HTR-8/SVneo (cell line): ENCODE measurements at regions not wholly inside any gene's neighbourhood (a gene's known extent, or its start where the extent isn't known, plus 50 kb on each side); places are given as distances from the start of the nearest gene placed in this dataset.
A peak's percentile ranks its signal among the peaks of the same experiment; 100 is the strongest.

Experiments
- DNase-seq: peaks from one replicate; pipeline ENCODE4 v3.0.0; 2011; ENCODE audit warnings: low spot score, mixed read lengths; ENCODE audit not compliant: insufficient read length
- FAIRE-seq: peaks from 2 replicates; lab custom pipeline; 2011; peaks lifted over from hg19 to GRCh38; lab: Jason Lieb, UNC

DNA sequence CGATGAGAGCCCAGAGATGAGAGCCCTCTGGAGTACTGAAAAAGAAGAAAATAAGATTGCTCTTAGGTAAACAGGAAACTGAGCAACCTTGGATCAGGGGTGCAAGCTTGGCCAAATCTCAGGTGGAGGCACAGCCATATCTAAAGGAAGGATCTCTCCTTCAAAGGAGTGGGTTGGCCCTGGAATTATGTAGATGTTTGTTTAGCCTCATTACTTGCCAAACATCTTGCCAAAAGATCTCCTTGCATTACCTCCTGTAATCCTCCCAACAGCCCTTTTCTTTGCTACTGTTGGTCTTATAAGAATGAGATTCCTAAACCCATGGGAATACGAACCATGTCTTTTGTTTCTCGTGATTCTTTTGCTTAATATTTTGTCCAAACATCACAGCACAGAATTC, 332.6 kb upstream of the NCKAP5 start:
- DNase-seq (no peak), FAIRE-seq (no peak)

DNA sequence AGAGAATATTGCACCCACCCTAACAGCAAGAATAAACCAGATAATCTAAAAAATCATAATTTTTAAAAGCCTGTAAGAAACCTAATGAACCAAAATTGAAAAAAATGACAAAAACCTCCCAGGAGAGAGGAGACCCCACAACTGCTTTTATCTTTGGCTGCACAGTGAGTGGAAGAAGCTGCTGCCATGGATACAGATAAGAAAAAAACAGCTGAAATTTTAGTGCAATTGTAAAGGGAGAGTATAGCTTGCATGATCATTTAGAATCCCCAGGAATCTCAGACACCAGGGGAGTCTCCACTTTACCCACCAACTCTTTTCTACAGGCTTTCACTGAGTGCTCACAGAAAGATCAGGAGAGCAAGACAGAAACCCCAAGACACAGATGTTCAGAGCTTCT, 338.1 kb upstream of the NCKAP5 start:
- FAIRE-seq (no peak), DNase-seq (no peak)

DNA sequence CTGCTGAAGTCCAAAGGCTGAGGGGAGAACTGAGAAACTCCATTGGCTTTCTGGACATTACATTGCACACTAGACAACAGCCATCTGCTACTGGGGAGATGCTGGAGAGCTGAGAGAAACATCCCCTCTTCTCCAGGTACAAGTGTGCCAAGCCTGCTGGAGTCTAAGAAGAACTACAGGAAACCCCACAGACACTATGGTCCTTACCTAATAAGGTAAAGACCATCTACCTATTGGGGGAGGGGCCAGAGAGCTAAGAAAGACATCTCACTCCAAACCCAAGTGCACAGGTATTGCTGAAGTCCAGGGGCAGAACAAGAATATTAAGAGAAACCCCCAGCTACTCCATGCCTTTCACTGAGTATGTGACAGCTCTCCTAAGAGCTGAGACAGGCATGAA, 338.7 kb upstream of the NCKAP5 start:
- FAIRE-seq = no peak
- DNase-seq = no peak

DNA sequence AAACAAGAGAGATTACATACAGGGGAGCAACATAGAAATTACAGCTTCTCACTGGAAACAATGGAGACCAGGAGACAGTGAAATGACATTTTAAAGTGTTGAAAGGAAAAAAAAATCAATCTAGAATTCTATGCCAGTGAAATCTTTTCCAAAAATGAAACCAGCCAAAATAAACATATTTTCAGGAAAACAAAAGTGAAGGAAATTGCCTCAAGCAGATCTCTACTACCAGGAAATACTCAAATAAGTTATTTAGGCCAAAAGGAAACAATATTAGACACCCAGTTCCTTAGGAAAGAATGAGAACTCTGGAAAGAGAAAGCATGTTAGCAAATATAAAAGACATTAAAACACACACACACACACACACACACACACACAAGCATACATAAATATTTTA, 339.9 kb upstream of the NCKAP5 start:
- FAIRE-seq (no peak), DNase-seq (no peak)

DNA sequence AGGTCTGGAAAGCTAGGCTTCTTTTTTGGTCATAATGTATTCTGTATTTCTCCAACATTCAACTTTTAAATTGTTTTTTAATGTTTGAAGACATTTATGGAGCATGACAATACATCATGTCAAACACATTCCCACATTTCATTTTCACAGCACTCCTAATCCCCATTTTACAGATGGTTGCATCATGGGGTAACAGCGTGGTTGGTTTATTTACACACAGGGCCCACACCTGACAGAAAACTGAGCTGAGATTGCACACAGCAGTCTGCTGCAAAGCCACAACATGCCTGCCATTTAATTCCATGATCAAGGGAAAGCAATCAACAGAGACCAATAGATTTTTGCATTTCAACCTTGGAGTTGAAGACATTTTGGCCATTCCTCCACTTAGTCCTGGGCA, 335.7 kb upstream of the MGAT5 start:
- FAIRE-seq = no peak

DNA sequence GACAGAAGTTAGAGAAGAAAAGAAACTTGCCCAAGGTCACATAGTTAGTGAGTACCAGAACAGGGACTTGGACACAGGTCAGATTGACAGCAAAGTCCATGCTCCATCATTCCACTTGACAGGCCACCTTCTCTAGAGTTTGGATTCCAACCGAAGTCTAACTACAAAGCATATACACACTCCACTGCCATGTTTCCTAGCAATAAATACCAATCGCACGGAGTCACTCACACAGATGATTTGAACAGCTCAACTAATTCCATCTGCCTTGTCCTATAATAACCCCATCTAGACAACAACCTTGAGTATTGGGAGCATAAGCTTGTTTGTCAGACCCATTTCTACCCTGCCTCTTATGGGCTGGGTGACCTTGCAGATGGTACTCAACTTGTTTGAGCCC, 334.6 kb upstream of the MGAT5 start:
- no peak for FAIRE-seq
- DNase-seq = no peak

More for the DNA sequence above, 335.7 kb upstream of the MGAT5 start:
- no peak for DNase-seq

- DNase-seq (no peak), FAIRE-seq (no peak)
Observed at GRCh38 chr2:133927894-133928293, 326.0 kb upstream of the MGAT5 start.

GRCh38 chr2:133936096-133936495, 317.8 kb upstream of the MGAT5 start:
- no peak for DNase-seq
- FAIRE-seq = peak; percentile 64

DNA sequence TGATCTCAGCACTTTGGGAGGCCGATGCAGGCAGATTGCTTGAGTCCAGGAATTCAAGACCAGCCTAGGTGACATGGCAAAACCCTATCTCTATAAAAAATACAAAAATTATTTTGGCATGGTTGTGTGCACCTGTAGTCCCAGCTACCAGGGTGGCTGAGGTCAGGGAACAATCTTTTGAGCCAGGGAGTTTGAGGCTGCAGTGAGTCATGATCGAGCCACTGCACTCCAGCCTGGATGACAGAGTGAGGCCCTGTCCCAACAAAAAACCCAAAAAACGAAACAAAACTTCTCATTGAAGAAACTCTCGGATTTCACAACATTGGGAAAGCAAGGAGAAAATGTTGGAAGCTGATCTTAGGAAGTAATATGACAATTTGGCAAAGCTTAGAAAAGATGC, 317.3 kb upstream of the MGAT5 start:
- DNase-seq (no peak), FAIRE-seq (no peak)

DNA sequence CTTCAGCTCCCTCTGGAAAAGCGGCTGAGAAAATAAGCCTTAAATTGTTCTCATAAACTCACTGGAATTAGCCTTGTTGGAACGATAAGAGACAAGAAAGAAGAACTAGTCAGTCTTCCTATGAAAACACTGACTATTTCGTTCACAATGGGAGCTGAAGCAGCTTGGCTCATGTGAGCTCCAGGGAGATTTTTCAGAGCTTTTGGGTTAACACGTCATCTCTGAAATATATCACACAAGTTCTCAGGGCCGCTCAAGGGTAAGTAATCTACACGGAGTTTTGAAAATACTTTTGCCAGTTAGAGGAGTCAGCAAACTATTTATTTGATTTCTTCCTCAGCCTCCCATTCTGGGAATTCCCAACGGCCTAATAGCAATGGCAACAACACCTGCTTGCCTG, 316.2 kb upstream of the MGAT5 start:
- no peak for FAIRE-seq
- no peak for DNase-seq

DNA sequence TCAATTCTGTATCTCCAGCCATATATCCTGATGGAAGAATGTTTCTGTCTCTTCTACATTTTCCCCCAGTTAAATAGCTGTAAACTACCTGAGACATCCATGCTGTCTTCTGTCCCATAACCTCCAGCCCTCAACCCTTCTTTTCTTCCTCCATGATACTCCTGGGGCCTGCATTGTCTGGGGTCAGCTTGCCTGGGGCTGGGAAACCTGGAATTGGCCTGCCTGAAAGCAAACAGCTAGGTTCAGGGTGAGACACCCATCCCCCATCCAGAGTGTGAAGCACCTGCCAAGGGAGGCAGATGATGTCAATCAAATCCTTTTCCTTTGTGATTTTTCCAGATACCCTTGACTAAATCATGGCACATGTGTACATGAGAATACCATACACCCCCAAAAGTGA, 313.7 kb upstream of the MGAT5 start:
- no peak for DNase-seq
- no peak for FAIRE-seq

DNA sequence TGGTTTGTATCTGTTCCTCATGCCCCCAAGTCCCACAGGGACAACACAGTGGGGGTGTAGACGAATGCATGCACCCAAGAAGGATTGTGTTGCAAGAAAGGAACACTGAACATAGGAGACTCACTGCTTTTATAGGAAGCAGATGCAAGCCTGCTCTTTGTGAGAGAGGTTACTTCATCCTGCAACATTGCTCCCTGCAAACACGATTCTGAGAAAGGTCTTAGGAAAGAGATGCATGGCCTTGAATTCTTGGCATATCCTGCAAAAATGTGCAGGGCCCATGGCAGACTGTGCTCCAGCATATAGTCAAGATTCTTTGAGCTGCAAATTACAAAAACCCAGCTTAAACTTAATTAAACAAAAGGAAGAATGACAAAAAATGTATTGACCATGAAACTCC, 312.2 kb upstream of the MGAT5 start:
- FAIRE-seq (no peak), DNase-seq (no peak)

- DNase-seq = no peak
- no peak for FAIRE-seq
Observed at GRCh38 chr2:133942398-133942797, 311.5 kb upstream of the MGAT5 start.

DNA sequence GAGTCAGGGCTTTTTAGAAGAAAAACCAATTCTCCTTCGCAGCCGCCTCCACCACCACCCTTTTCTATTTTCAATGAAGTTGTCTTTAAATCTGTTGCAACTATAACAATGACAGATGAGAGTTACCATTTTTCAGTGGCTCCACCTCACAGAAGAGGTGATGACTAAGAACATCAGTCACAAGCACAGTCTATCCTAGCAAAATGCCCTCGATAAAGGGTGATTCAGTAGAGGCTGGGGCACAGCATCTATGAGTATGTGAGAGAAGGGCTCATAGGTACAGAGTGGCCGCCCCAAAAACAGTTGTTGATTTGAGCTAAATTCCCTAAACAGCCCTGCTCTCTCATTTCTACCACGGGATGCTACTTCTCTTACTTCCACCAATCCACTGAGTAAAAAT, 310.8 kb upstream of the MGAT5 start:
- no peak for FAIRE-seq

GRCh38 chr2:133945089-133945488, 308.8 kb upstream of the MGAT5 start:
- DNase-seq (no peak), FAIRE-seq (no peak)

More for the DNA sequence above, 310.8 kb upstream of the MGAT5 start:
- no peak for DNase-seq

GRCh38 chr2:133947057-133947456, 306.8 kb upstream of the MGAT5 start:
- FAIRE-seq (no peak), DNase-seq (no peak)

DNA sequence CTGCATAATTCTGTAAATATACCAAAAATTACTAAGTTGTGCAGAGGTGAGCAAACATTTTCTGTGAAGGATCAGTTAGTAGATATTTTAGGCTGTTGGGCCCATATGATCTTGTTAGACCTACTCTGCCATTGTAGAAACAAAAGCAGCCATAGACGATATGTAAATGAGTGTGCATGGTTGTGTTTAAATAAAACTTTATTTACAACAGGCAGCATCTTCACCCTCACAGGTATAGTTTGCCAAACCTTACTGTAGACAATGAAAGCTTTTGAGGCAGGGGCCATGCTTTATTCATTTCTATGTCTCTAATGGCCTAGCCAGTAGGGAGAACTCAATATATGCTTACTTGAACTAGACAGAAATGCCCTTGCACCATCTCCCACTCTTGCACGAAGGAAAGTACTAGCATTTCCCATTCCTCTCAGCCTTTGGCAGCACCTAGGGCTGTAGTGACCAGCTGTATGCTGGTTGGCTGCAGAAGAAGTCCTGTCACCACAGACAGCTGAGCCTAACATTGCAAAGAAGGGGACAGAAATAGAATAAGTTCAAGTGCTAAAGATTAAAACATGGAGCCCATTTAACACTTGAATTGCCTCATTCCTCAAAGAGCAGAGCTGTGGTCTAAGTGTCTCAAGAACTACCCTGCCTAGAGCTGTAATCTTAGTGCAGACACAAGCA, 305.1 kb upstream of the MGAT5 start:
- DNase-seq = no peak
- FAIRE-seq = no peak

GRCh38 chr2:133949595-133949994, 304.3 kb upstream of the MGAT5 start:
- FAIRE-seq (no peak), DNase-seq (no peak)

DNA sequence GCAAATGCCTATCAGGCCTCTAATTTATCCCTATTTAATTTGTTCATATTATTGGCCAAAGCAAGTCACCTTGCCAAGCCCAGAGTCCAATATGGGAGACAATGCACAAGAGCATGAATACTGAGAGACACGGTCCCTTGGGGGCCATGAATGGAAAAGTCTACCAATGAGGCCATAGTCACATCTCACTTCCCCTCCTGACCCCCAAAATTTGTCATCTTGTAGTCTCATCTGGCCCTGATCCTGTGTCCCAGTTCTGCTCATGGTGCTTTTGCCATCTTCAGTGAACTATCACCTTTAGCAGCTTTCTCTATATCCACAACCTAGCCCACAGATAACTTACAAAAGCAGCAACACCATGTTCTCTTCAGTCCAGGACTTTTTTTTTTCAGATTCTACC, 302.7 kb upstream of the MGAT5 start:
- DNase-seq = no peak
- no peak for FAIRE-seq

- DNase-seq = no peak
- FAIRE-seq = no peak
Observed at GRCh38 chr2:133952420-133952819, 301.5 kb upstream of the MGAT5 start.

DNA sequence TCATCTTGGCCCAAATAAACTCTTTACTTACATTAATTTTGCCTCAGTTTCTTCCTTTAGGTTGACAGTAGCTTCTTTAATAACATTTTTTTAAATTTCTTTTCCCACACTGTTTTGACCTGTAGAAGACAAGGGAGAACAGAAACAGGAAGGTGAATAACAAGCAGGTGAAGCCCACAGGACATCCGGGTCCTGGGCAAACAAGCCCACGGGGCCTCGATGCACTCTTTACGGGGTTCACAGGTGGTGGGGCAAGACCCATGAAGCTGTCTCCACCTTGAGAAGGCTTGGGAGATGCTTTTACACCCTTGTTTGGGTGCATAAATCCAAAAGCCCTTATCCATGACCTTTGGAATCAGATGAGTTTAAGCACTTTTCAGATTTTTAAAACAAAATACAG, 301.0 kb upstream of the MGAT5 start:
- FAIRE-seq (no peak), DNase-seq (no peak)

DNA sequence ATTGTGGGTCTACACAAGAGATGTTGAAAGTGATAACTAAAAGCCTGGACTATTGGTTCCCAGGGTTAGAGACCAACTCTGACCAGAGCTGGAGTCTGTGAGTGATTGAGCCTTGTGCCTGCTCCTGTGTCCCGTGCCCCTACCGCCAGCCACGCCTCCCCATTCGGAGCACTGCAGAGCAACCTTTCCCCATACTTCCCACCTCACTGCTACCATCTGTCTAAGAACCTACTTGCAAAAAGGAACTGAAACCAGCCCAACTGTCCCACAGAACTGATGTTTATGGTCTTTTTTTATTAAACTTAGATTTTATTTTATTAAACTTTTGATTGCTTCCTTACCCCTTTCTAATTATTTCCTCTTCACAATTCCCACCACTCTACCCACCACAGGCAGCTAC, 300.3 kb upstream of the MGAT5 start:
- FAIRE-seq (no peak), DNase-seq (no peak)

GRCh38 chr2:133954636-133955035, 299.2 kb upstream of the MGAT5 start:
- no peak for FAIRE-seq

More at GRCh38 chr2:133954636-133955035, 299.2 kb upstream of the MGAT5 start:
- DNase-seq = no peak
